Stimulated activated naive CD8-positive, alpha-beta T cell treated with anti-CD3 and anti-CD28 coated beads, Interleukin-15, Interleukin-2, amounts not matched to agents 100 U/mL and 50 U/mL, for 24 hours (primary cell): ENCODE measurements at regions not wholly inside any gene's neighbourhood (a gene's known extent, or its start where the extent isn't known, plus 50 kb on each side); places are given as distances from the start of the nearest gene placed in this dataset.
"Not testable (repeated sequence)": the region's sequence is repeated elsewhere in the genome, so short reads cannot be mapped to it uniquely, and the experiment has no call there.

ENCODE experiments used
- ATAC-seq: fragments of 150-1000 bp; cut with Tn5 transposase; one replicate; pipeline ENCODE4 v1.10.0; 2021
- DNase-seq: peaks from one replicate; pipeline ENCODE4 v3.0.0; 2021

DNA sequence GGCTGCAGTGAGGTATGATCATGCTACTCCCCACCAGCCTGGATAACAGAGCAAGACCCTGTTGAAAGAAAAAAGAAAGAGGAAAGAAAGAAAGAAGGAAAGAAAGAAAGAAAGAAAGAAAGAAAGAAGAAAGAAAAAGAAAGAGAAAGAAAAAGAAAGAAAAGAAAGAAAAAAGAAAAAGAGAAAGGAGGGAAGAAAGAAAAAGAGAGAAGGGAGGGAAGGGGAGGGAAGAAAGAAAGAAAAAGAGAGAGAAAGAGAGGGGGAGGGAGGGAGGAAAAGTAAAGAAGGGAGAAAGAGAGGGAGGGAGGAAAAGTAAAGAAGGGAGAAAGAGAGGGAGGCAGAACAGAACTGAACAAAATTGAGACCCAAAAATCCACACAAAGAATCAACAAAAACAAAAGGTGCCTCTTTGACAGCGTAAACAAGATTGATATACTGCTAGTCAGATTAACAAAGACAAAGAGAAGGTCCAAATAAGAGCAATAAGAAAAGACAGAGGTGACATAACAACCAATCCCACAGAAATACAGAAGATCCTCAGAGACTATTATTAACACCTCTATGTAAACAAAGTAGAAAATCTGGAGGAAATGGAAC lies 293.9 kb upstream of the AMIGO2 start:
- ATAC-seq, result no peak

DNA sequence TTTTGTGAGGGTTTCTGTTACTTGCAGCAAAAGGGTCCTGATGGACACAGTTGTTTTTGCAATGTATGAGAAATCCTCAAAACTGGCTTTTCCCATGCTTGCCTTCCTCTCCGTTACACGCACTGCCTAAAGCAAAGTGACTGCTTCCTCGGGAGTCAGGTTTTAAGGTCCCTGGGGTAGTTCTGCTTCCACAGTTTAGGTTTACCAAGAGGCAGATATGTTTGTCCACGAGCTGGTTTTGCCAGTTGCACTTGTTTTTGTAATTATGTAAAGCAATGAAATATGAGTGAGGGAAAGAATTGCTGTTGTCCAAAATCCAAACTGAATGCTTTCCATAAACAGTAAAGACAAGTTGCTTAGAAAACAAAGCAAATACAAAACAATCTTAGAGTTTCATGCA lies 290.7 kb upstream of the AMIGO2 start:
- DNase-seq (no peak), ATAC-seq (no peak)

More for the DNA sequence above, 293.9 kb upstream of the AMIGO2 start:
- DNase-seq, result no peak

DNA sequence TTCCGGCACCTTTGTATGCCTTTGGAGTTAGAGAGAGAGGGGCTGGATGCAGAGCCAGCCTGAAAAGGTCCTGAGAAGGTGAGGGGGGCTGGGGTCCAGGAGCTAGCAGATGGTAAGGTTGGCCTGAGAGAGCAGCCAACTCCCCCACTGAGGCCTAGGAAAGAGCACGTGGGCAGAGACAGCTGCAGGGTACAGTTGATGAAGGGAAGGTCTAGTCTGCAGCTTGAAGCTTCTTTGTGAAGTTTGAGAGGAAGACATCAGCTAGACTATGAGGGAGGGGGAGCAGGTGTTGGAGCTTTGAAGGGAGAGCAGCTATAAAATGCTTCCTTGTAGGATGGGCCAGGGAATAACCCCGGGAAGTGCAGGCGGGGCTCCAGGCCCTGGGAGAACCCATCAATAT lies 289.3 kb upstream of the AMIGO2 start:
- no peak for ATAC-seq
- no peak for DNase-seq

DNA sequence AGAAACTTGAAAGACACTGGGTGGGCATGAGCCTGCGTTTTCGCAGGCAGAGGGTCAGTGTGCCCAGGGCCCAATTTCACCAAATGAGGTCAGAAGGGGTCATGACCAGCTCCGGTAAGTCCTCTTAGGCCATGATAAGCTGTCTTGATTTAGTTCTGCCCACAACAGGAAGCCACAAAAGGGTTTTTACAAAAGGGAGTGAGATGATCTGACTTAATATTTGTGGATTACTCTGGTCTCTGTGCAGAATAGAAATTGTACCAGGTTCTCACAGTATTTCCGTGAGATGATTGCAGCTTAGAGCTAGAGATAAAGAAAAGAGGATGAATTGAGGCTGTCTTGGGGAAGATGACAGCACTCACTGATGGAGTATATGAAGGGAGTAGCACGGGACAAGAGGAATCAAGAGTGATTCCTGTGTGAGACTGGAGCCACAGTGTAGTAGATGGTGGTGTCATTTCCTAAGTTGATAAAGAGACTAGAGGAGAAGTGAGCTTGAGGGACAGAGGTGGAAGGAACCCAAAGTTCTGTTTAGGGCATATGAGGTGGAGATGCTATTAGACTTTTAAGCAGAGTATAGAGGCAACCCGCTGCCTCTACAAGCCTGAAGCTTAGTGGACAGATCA lies 288.3 kb upstream of the AMIGO2 start:
- ATAC-seq, result peak; percentile 26
- no peak for DNase-seq

DNA sequence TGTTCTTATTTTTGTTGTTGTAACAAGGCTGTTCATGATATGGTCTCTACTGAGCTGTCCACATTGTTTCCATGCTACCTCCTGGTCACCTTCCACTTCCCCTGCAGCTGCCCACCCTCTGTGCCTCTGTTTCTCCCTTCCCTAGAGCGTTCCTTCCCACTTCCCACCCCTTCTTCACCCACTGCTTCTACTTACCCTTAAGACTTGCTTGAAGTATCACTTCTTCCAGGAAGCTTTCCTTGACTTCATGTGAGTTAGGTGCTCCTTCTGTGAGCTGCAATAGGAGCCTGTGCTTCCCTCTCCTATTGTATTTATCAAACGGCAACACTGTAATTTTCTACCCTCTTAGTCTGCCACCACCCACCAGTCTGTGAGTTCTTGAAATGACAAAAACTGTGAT lies 286.8 kb upstream of the AMIGO2 start:
- ATAC-seq (no peak), DNase-seq (no peak)

DNA sequence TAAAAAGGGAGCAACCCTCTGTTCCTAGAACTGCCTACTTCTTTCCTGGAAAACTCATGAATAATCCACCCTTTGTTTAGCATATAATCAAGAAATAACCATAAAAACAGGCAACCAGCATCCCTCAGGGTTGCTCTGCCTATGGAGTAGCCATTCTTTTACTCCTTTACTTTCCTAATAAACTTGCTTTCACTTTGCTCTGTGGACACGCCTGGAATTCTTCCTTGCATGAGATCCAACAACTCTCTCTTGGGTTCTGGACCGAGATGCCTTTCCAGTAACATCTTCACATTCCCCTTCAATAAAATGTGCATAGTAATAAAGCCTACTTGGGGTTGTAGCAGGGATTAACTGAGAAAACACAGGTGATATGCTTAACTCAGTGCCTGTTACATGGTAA lies 286.4 kb upstream of the AMIGO2 start:
- ATAC-seq (no peak), DNase-seq (no peak)

DNA sequence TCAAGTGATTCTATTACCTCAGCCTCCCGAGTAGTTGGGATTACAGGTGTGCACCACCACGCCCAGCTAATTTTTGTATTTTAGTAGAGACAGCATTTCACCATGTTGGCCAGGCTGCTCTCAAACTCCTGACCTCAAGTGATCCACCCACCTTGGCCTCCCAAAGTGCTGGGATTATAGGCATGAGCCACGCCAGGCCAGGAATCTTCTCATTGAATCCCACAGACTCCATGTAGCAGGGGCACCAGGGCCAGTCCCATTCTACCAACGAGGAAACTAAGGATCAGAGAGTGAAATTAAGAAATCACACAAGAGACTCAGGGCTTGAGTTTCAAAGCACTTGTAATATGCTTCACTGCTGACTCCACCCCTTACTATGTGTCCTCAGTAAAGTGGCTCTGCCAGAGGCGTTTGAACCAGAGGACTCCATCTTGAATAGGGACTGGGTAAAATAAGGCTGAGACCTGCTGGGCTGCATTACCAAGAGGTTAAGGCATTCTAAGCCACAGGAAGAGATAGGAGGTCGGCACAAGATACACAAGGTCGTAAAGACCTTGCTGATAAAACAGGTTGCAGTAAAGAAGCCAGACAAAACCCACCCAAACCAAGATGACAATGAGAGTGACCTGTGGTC lies 285.8 kb upstream of the AMIGO2 start:
- not testable (repeated sequence) for DNase-seq
- ATAC-seq, result peak; percentile 37

DNA sequence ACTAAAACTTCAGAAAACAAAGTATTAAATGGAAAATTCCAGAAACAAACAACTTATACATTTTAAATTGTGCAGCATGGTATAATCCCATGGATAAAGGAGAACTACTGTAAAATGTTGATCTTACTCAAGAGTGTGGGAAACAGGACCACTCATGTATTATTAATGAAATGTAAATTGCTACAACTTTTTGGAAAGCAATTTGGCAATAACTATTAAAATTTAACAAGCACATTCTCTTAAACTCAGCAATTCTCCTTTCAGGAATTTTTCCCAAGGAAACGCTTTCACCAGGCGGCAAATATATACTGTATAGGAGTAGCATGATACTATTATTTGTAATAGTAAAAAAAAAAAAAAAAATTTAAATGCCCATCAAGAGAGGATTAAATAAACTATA lies 284.5 kb upstream of the AMIGO2 start:
- DNase-seq, result no peak
- no peak for ATAC-seq

DNA sequence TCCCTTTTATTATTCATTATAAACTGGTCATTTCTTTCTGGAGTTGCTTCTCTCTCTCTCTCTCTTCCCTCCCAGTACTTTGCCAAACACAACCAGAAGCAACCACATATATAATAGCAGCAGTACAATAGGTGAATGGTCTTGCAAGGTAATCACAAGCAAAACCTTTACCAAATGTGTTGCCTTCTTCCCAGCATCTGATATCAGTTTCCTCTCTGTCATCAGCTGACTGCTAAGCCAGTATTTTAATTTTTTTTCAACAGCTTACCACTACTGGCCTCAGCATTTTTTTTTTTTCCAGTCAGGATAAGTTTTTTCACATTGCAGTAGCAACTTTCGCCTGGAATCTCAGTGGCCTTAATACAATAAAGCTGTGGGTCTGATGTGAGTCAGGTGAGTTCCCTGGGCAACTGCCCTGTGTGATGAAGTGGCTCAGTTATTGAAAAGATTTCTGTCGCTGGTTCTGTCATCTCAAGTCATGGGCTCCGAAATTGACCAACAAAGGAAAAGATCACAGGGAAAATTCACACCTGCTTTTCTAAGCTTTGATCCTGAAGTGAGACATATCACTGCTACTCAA lies 282.5 kb upstream of the AMIGO2 start:
- no peak for DNase-seq
- no peak for ATAC-seq

DNA sequence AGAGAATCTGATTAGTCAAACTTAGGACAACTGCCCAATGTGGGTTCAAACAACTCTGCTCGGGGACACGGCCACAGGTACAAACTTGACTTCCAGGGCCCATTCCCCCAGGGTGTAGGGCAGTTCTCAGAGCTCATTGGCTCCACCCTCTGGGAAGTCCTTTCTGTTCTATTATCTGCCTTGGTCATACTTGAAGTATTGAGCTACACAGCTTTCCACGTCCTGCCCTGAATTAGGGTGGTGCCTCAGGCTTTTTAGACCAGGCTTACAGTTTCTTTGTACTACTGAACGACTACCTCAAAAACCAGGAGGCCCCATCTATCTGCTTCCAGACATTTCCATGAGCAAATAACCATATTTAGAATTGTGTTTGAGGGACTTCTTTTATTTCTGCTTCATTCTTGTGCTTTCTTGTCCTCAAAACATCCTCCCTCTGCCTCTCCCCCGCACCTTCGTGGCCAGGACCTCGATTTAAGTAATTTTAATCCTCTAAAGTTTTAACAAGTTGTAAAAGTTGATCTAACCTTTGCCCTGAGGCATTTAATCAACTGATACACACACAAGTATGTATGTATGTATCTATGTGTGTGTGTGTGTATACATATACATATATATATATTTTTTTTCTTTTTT lies 281.7 kb upstream of the AMIGO2 start:
- DNase-seq (peak; percentile 67), ATAC-seq (peak; percentile 90)

DNA sequence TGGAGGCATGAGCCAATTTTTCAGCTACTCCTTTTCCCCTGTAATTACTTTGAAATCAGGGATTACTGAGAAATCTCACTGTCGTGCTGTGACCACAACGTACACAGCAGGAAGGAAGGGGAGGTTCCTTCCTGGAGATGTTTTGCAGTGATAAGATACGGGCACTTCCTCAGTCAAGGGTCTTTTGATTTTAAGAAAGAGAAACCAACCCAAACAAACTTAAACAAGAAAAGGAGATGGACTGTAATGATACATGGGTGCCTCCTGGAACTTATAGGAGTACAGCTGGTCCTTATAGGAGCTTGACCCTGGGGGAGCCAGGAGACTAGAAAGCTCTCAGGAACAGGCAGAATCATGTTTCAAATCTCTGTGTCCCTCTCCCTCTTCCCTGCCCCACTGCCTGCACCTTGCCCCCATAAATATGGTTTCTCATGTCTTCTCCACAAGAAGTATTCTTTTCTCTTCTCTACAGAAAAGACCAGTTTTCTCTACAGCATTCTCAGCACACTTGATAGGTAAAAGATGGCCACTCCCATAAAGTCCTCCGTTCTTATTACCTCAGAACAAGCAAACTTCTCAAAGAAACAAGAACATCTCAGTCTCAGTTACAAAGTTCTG lies 281.1 kb upstream of the AMIGO2 start:
- peak; percentile 3 for ATAC-seq
- no peak for DNase-seq

DNA sequence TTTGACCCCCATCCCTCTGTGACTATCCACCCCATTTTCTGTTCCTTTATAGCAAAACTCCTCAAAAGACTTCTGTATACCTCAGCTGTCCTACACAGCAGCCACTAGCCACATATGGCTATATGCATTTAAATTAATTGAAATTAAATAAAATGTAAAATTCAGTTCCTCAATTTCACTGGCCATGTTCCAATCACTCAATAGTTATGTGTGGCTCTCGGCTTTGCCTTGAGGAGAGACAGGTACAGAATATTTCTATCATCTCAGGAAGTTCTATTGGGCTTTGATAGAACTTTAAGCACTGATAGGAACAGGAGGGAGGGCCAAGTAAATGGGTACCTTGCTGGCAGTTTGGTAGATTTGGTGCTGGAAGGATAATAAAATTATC lies 280.3 kb upstream of the AMIGO2 start:
- DNase-seq, result no peak
- ATAC-seq, result no peak

DNA sequence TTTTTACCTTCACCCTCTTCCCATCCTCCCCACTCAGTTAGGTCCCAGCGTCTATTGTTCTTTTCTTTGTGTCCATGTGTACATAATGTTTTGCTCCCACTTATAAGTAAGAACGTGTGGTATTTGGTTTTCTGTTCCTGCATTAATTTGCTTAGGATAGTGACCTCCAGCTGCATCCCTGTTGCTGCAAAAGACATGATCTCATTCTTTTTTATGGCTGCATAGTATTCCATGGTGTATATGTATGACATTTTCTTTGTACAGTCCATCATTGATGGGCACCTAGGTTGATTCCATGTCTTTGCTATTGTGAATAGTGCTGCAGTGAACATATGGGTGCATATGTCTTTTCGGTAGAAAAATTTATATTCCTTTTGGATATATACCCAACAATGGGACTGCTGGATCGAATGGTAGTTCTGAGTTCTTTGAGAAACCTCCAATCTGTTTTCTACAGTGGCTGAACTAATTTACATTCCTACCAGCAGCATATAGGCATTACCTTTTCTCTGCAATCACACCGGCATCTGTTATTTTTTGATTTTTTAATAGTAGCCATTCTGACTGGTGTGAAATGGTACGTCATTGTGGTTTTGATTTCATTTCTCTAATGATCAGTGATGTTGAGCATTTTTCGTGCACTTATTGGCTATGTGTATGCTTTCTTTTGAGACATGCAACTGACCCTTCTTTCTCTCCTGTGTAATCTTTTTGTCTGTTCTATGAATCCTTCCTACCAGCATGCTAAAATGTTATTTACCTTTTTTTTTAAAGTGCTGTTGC lies 279.7 kb upstream of the AMIGO2 start:
- no peak for DNase-seq

DNA sequence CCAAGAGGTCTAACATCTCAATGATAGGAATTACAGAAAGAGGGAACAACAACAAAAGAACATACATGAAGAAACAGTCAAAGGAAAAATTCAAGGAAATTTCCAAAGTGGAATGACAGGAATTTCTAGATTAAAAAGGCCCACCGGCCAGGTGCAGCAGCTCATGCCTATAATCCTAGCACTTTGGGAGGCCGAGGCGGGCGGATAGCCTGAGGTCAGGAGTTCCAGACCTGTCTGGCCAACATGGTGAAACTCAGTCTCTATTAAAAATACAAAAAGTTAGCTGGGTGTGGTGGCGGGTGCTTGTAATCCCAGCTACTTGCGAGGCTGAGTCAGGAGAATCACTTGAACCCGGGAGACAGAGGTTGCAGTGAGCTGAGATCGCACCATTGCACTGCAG lies 277.2 kb upstream of the AMIGO2 start:
- DNase-seq, ATAC-seq: not testable (repeated sequence)

More for the DNA sequence above, 279.7 kb upstream of the AMIGO2 start:
- ATAC-seq, result no peak

DNA sequence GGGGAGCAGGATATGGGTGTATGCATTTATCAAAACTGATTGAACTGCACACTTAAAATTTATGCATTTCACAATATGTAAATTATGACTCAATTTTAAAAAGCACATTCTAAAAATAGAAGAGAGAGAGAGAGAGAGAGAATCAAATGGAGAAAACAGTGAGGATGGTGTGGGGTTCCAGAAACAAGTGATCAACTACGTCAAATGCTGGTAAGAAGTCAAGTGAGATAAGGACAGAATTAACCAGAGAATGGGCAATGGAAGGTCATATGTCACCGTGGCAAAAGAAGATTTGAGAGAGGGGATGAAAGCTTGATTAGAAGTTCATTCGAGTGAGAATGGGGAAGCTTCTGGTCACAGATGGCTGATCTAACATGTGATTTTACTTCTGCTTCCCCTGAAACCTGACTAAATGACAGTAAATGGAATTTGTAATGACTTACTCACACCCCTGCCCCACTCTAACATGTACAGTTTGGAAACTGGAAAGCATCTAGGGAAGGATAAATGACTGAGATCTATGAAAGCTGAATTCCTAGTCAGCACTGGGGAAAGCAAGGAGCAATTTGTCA lies 276.5 kb upstream of the AMIGO2 start:
- DNase-seq (no peak), ATAC-seq (peak; percentile 85)

DNA sequence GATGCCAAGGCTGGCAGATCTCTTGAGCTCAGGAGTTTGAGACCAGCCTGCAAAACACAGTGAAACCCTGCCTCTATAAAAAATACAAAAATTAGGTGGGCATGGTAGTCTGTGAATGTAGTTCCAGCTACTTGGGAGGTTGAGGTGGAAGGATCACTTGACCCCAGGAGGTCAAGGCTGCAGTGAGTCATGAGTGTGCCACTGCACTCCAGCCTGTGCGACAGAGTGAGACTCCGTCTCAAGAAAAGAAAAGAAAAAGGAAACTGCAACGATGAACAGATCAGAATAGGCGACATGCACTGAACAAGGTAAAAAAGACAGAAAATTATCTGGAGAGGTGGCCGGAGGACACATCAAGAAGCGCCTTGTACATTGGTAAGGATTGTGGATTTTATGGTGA lies 273.7 kb upstream of the AMIGO2 start:
- ATAC-seq (no peak), DNase-seq (no peak)

DNA sequence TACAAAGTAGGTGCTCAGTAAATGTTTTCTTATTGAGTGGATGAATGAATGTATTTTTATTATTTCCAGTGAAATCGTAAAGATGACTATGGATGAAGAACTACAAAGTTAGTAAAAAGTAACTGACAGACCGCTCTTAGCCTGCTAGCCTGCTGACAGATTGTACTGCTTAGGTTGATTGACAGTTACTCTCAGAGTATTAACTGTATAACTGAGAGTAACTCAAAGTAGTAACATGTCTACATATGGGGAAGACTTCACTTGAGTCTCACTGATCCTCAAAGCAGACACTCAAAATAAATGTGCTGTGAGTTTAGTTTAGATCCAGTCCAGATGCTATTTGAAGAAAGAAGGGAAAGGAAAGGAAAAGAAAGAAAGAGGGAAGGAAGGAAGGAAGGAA lies 272.3 kb upstream of the AMIGO2 start:
- no peak for ATAC-seq
- DNase-seq, result no peak

DNA sequence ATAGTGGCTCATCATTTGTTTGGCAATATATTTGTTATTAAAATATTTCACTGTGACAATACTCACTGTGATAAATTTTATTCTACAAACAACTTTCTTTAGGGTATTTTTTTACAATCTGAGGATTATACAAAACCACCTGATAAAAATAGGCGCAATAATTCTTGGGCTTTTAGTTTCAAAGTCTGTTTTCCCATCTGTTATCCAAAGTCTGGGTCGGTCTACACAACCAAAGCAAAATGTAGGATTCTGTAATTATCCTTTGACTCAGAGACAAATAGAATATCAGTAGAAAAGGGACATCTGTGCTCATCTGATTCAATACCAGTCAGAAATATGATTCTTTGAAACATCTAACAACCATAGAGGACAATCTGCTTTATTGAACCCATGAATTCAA lies 271.8 kb upstream of the AMIGO2 start:
- DNase-seq (no peak), ATAC-seq (no peak)

DNA sequence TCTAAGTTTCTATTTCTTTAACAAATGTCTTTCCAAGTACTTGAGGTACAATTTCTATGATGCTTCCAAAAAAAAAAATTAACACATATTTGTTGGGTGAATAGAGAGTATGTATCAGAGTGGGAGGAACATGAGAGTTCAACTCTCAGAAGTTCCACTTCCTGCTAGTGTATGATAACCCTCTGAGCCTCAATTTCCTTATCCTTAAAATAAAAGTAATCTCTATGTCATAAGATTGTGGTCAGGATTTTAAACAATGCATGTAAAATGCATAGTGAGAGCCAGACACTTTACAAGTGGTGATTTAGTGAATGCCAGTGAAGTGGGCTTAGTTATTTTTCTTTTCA lies 270.3 kb upstream of the AMIGO2 start:
- ATAC-seq (peak; percentile 91), DNase-seq (no peak)

DNA sequence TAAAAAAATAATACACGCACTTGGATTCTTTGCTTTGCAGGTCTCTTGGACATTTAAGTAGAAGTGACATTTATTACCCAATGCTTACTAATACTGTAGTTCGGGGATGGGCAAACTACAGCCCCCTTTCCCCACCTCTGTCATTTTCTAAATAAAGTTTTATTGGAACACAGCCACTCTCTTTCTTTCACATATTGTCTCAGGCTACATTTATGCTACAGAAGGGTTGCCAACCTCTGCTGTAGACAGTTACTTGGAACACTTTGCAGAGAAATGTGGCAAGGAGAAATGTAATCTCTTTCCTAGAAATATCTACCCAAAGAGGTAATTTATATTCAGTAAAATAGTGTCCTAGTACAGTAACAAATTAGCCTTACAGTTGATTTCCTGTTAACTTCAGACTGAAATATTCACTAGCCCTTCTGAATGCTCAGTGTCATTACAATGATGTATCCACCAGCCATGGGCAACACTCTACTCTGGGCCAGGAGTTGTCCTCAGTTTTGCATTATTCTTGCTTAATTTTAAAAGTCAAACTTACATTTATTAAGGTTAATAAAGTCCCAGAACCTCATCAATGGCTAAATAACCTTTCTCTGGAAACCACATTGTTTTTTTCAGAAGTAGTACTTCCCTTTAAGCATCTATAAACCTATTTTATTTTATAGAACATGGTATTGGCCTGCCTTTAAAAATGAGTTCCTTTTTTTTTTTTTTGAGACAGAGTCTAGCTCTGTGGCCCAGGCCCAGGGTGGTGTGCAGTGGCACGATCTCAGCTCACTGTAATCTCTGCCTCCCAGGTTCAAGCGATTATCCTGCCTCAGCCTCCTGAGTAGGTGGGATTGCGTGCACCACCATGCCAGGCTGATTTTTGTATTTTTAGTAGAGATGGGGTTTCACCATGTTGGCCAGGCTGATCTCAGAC lies 269.6 kb upstream of the AMIGO2 start:
- peak; percentile 71 for ATAC-seq
- peak; percentile 60 for DNase-seq
